H1 (cell line): ENCODE measurements at regions not wholly inside any gene's neighbourhood (a gene's known extent, or its start where the extent isn't known, plus 50 kb on each side); places are given as distances from the start of the nearest gene placed in this dataset.

ENCODE experiments used
- TF ChIP-seq, protein P1 (sequence below): fragments of 300-600 bp; sonication (generic); IDR thresholded peaks from 2 replicates; pipeline ENCODE4 v1.7.1; 2012; ENCODE audit warnings: low read length, moderate library complexity, mild to moderate bottlenecking, inconsistent platforms; ENCODE audit not compliant: insufficient replicate concordance
- TF ChIP-seq, protein P2 (sequence below): IDR thresholded peaks from 2 replicates; pipeline ENCODE4 v1.6.1; 2011; ENCODE audit warnings: low read depth, mild to moderate bottlenecking, low read length; ENCODE audit not compliant: insufficient read depth

GRCh38 chr12:89243771-89244170 lies 108.5 kb downstream of the DUSP6 start (continued):
- TF ChIP-seq, protein P1, sequence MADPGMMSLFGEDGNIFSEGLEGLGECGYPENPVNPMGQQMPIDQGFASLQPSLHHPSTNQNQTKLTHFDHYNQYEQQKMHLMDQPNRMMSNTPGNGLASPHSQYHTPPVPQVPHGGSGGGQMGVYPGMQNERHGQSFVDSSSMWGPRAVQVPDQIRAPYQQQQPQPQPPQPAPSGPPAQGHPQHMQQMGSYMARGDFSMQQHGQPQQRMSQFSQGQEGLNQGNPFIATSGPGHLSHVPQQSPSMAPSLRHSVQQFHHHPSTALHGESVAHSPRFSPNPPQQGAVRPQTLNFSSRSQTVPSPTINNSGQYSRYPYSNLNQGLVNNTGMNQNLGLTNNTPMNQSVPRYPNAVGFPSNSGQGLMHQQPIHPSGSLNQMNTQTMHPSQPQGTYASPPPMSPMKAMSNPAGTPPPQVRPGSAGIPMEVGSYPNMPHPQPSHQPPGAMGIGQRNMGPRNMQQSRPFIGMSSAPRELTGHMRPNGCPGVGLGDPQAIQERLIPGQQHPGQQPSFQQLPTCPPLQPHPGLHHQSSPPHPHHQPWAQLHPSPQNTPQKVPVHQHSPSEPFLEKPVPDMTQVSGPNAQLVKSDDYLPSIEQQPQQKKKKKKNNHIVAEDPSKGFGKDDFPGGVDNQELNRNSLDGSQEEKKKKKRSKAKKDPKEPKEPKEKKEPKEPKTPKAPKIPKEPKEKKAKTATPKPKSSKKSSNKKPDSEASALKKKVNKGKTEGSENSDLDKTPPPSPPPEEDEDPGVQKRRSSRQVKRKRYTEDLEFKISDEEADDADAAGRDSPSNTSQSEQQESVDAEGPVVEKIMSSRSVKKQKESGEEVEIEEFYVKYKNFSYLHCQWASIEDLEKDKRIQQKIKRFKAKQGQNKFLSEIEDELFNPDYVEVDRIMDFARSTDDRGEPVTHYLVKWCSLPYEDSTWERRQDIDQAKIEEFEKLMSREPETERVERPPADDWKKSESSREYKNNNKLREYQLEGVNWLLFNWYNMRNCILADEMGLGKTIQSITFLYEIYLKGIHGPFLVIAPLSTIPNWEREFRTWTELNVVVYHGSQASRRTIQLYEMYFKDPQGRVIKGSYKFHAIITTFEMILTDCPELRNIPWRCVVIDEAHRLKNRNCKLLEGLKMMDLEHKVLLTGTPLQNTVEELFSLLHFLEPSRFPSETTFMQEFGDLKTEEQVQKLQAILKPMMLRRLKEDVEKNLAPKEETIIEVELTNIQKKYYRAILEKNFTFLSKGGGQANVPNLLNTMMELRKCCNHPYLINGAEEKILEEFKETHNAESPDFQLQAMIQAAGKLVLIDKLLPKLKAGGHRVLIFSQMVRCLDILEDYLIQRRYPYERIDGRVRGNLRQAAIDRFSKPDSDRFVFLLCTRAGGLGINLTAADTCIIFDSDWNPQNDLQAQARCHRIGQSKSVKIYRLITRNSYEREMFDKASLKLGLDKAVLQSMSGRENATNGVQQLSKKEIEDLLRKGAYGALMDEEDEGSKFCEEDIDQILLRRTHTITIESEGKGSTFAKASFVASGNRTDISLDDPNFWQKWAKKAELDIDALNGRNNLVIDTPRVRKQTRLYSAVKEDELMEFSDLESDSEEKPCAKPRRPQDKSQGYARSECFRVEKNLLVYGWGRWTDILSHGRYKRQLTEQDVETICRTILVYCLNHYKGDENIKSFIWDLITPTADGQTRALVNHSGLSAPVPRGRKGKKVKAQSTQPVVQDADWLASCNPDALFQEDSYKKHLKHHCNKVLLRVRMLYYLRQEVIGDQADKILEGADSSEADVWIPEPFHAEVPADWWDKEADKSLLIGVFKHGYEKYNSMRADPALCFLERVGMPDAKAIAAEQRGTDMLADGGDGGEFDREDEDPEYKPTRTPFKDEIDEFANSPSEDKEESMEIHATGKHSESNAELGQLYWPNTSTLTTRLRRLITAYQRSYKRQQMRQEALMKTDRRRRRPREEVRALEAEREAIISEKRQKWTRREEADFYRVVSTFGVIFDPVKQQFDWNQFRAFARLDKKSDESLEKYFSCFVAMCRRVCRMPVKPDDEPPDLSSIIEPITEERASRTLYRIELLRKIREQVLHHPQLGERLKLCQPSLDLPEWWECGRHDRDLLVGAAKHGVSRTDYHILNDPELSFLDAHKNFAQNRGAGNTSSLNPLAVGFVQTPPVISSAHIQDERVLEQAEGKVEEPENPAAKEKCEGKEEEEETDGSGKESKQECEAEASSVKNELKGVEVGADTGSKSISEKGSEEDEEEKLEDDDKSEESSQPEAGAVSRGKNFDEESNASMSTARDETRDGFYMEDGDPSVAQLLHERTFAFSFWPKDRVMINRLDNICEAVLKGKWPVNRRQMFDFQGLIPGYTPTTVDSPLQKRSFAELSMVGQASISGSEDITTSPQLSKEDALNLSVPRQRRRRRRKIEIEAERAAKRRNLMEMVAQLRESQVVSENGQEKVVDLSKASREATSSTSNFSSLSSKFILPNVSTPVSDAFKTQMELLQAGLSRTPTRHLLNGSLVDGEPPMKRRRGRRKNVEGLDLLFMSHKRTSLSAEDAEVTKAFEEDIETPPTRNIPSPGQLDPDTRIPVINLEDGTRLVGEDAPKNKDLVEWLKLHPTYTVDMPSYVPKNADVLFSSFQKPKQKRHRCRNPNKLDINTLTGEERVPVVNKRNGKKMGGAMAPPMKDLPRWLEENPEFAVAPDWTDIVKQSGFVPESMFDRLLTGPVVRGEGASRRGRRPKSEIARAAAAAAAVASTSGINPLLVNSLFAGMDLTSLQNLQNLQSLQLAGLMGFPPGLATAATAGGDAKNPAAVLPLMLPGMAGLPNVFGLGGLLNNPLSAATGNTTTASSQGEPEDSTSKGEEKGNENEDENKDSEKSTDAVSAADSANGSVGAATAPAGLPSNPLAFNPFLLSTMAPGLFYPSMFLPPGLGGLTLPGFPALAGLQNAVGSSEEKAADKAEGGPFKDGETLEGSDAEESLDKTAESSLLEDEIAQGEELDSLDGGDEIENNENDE: no peak
- TF ChIP-seq, protein P2, sequence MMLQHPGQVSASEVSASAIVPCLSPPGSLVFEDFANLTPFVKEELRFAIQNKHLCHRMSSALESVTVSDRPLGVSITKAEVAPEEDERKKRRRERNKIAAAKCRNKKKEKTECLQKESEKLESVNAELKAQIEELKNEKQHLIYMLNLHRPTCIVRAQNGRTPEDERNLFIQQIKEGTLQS: no peak
